GM12878 (cell line): ENCODE measurements at regions not wholly inside any gene's neighbourhood (a gene's known extent, or its start where the extent isn't known, plus 50 kb on each side); places are given as distances from the start of the nearest gene placed in this dataset.
A peak's percentile ranks its signal among the peaks of the same experiment; 100 is the strongest.

Experiments
- ATF2 ChIP-seq: IDR thresholded peaks from 2 replicates; pipeline ENCODE4 v1.6.1; 2012; ENCODE audit warnings: low read length, inconsistent platforms
- BCL3 ChIP-seq: IDR thresholded peaks from 2 replicates; pipeline ENCODE4 v1.6.1; 2011; ENCODE audit warnings: borderline replicate concordance, low read depth, mild to moderate bottlenecking, moderate library complexity, low read length; ENCODE audit not compliant: insufficient read depth, poor library complexity, severe bottlenecking
- BCLAF1 ChIP-seq: fragments of 450-650 bp; IDR thresholded peaks from 2 replicates; pipeline ENCODE4 v1.6.1; 2017; ENCODE audit warnings: antibody characterized with exemption, mild to moderate bottlenecking, moderate library complexity
- CHD1 ChIP-seq: IDR thresholded peaks from 2 replicates; pipeline ENCODE4 v1.6.1; 2012; ENCODE audit warnings: low read depth, low read length, improper control_type of control experiment
- CREB1 ChIP-seq: IDR thresholded peaks from 2 replicates; pipeline ENCODE4 v1.6.1; 2012; ENCODE audit warnings: low read depth, mild to moderate bottlenecking, inconsistent platforms
- CTCF ChIP-seq, 3 experiments: IDR thresholded peaks in 2 of 3; conservative IDR thresholded peaks in 1 of 3; 2 replicates each; pipeline ENCODE4 v1.5.1; 2011; ENCODE audit warnings: low read depth in 3 of 3, low read length in 3 of 3, mild to moderate bottlenecking in 3 of 3, control low read depth in 2 of 3, moderate library complexity in 2 of 3, inconsistent platforms in 1 of 3, mixed read lengths in 1 of 3; ENCODE audit not compliant: control insufficient read depth in 2 of 3, insufficient read depth in 1 of 3; ENCODE audit errors: extremely low read depth in 1 of 3
- DPF2 ChIP-seq: fragments of 450-650 bp; IDR thresholded peaks from 2 replicates; pipeline ENCODE4 v1.6.1; 2017; ENCODE audit warnings: mild to moderate bottlenecking
- E2F4 ChIP-seq: IDR thresholded peaks from 2 replicates; pipeline ENCODE4 v1.6.1; 2012; ENCODE audit warnings: low read depth, low read length, improper control_type of control experiment
- HDAC6 ChIP-seq: fragments of 200-600 bp; sonication (generic); IDR thresholded peaks from one replicate; pipeline ENCODE4 v1.8.0; 2017; ENCODE audit warnings: antibody characterized with exemption; ENCODE audit not compliant: unreplicated experiment
- KDM1A ChIP-seq: fragments of 200-600 bp; sonication (generic); IDR thresholded peaks from 2 replicates; pipeline ENCODE4 v1.6.1; 2016; ENCODE audit warnings: borderline replicate concordance
- NR2F1 ChIP-seq: fragments of 450-650 bp; conservative IDR thresholded peaks from 2 replicates; pipeline ENCODE4 v1.6.1; 2017; ENCODE audit warnings: mild to moderate bottlenecking
- RAD21 ChIP-seq: IDR thresholded peaks from 2 replicates; pipeline ENCODE4 v1.6.1; 2011; ENCODE audit warnings: mild to moderate bottlenecking, low read depth, low read length, moderate library complexity; ENCODE audit not compliant: insufficient read depth
- RB1 ChIP-seq: fragments of 450-650 bp; formaldehyde crosslinking; IDR thresholded peaks from 2 replicates; pipeline ENCODE4 v1.6.1; 2017; ENCODE audit warnings: mild to moderate bottlenecking, borderline replicate concordance
- TAF1 ChIP-seq: IDR thresholded peaks from 2 replicates; pipeline ENCODE4 v1.6.1; 2011; ENCODE audit warnings: mild to moderate bottlenecking, low read depth, low read length, borderline replicate concordance
- ZBTB4 ChIP-seq: fragments of 450-650 bp; formaldehyde crosslinking; IDR thresholded peaks from 2 replicates; pipeline ENCODE4 v1.4.0; 2022; ENCODE audit warnings: mild to moderate bottlenecking, moderate library complexity
- ZNF24 ChIP-seq: fragments of 450-650 bp; IDR thresholded peaks from 2 replicates; pipeline ENCODE4 v1.6.1; 2017; ENCODE audit warnings: antibody characterized with exemption, mild to moderate bottlenecking

GRCh38 chr13:30371649-30372265 is 50.5 kb upstream of the UBE2L5 start (continued):
- TF ChIP-seq CTCF (IDR thresholded peaks at IDR 0.05 in 2 of 3, conservative IDR thresholded peaks at IDR 0.05 in 1 of 3; ENCODE audit: control insufficient read depth in 2 of 3, extremely low read depth in 1 of 3, insufficient read depth in 1 of 3, low read depth in 3 of 3, low read length in 3 of 3) (peak in 1 of 3 experiments; percentile 6; a peak in 1 of 6 replicates), RAD21 (0 out of 2 replicates have a peak, but pooled peaks have one; percentile 1), KDM1A (no peak), ATF2 (peak; percentile 64; the same call in 1 of the 2 replicates), BCLAF1 (no peak), E2F4 (no peak), HDAC6 (no peak), BCL3 (no peak), NR2F1 (peak; percentile 98), CREB1 (peak; percentile 39; the same call in 1 of the 2 replicates), DPF2 (peak; percentile 97), ZBTB4 (CRISPR knock-in tag) (no peak), TAF1 (0 out of 2 replicates have a peak, but pooled peaks have one; percentile 12), ZNF24 (peak; percentile 17; the same call in 1 of the 2 replicates), RB1 (peak; percentile 22; the same call in 1 of the 2 replicates), CHD1 (no peak)
